NB4 (cell line): ENCODE measurements at regions not wholly inside any gene's neighbourhood (a gene's known extent, or its start where the extent isn't known, plus 50 kb on each side); places are given as distances from the start of the nearest gene placed in this dataset.

Source experiments
- POLR2A ChIP-seq: IDR thresholded peaks from 2 replicates; pipeline ENCODE4 v1.6.1; 2011; ENCODE audit warnings: mild to moderate bottlenecking; ENCODE audit not compliant: insufficient read length; ENCODE audit errors: extremely low read depth
- TF ChIP-seq, protein P1 (sequence below): IDR thresholded peaks from one replicate; pipeline ENCODE4 v1.5.1; 2012; ENCODE audit warnings: low read depth, low read length

DNA sequence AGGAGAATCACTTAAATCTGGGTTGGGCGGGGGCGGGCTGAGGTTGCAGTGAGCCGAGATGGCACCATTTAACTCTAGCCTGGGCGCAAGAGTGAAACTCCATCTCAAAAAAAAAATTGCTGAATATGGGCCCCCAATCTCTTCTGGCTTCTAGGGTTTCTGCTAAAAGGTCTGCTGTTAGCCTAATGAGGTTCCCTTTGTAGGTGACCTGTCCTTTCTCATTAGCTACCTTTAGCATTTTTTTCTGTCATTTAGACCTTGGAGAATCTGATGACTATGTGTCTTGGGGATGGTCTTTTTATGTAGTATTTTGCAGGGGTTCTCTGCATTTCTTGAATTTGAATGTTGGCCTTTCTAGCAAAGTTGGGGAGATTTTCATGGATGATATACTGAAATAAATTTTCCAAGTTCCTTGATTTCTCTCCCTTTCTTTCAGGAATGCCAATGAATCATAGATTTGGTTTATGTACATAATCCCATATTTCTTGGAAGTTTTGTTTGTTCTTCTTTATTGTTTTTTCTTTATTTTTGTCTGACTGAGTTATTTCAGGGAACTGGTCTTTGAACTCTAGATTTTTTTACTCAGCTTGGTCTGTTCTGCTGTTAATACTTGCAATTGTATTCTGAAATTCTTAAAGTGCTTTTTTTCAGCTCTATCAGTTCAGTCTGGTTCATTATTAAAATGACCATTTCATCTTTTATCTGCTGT, 181.5 kb downstream of the TTC6 start:
- TF ChIP-seq, protein P1, sequence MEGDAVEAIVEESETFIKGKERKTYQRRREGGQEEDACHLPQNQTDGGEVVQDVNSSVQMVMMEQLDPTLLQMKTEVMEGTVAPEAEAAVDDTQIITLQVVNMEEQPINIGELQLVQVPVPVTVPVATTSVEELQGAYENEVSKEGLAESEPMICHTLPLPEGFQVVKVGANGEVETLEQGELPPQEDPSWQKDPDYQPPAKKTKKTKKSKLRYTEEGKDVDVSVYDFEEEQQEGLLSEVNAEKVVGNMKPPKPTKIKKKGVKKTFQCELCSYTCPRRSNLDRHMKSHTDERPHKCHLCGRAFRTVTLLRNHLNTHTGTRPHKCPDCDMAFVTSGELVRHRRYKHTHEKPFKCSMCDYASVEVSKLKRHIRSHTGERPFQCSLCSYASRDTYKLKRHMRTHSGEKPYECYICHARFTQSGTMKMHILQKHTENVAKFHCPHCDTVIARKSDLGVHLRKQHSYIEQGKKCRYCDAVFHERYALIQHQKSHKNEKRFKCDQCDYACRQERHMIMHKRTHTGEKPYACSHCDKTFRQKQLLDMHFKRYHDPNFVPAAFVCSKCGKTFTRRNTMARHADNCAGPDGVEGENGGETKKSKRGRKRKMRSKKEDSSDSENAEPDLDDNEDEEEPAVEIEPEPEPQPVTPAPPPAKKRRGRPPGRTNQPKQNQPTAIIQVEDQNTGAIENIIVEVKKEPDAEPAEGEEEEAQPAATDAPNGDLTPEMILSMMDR = no peak
- no peak for TF ChIP-seq POLR2A
